Testis (tissue), 2 donors: ENCODE measurements at regions not wholly inside any gene's neighbourhood (a gene's known extent, or its start where the extent isn't known, plus 50 kb on each side); places are given as distances from the start of the nearest gene placed in this dataset.

Source experiments
- DNase-seq: peaks from one replicate; pipeline ENCODE4 v3.0.0-alpha.2; 2019
- H3K27ac ChIP-seq, 2 donors: fragments of 200-600 bp; sonication (generic); one replicate each; pipeline ENCODE4 v1.5.1; 2019
- H3K27me3 ChIP-seq: fragments of 200-600 bp; sonication (generic); one replicate; pipeline ENCODE4 v1.5.1; 2019
- H3K36me3 ChIP-seq: fragments of 200-600 bp; sonication (generic); one replicate; pipeline ENCODE4 v1.5.1; 2017; ENCODE audit warnings: low read depth; ENCODE audit errors: missing control alignments
- H3K4me1 ChIP-seq: fragments of 200-600 bp; sonication (generic); one replicate; pipeline ENCODE4 v1.5.1; 2019
- H3K4me3 ChIP-seq, 2 donors: fragments of 200-600 bp; sonication (generic); one replicate each; pipeline ENCODE4 v1.5.1; 2017 to 2019
- H3K9me3 ChIP-seq: fragments of 200-600 bp; sonication (generic); one replicate; pipeline ENCODE4 v1.5.1; 2017
- CTCF ChIP-seq, 3 experiments: fragments of 450-650 bp in 2 of 3; fragments of 200-600 bp in 1 of 3; sonication (generic) in 1 of 3; IDR thresholded peaks; one replicate each; pipeline ENCODE4 v1.5.1; 2016 to 2019; ENCODE audit warnings: antibody characterized with exemption in 3 of 3, mild to moderate bottlenecking in 2 of 3, moderate library complexity in 1 of 3
- POLR2A ChIP-seq: fragments of 450-650 bp; IDR thresholded peaks from one replicate; pipeline ENCODE4 v1.6.1; 2017; ENCODE audit warnings: antibody characterized with exemption, mild to moderate bottlenecking, moderate library complexity
- WGBS, 2 donors: methylation state at CpG; one replicate each; pipeline ENCODE4 v1.1.5; 2018; 5-methylcytosine and 5-hydroxymethylcytosine counted together
- intact Hi-C: fragments of 100-400 bp; cut with DNase I; formaldehyde crosslinking; loops from one replicate; pipeline ENCODE4 v1.15.1; 2023; ENCODE audit warnings: low total_unique reads

DNA sequence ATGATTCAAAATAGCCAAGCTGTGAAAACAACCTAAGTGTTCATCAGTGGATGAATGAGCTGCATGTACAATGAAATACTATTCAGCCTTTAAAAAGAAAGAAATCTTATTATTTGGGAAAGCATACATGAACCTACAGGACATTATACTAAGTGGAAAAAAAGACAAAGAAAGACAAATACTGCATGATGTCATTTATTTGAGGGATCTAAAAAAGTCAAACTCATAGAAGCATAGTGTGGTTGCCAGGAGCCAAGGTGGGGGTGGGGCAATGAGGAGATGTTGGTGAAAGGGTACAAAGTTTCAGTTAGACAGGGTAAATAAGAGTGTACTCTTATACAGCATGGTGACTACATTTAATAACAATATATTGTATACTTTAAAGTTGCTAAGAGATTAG lies 261.5 kb downstream of the PARP8 start:
- H3K9me3 ChIP-seq: no peaks in the 10 kb centered on the region
- no peaks in the 10 kb centered on the region for H3K27me3 ChIP-seq
- H3K27ac ChIP-seq: no peak overlapping the region
- no peak overlapping the region for H3K4me3 ChIP-seq
- H3K4me1 ChIP-seq: no peaks in the 10 kb centered on the region
- no peak for TF ChIP-seq POLR2A
- no peak for TF ChIP-seq CTCF (IDR thresholded peaks at IDR 0.05)
- no peak for DNase-seq
- H3K36me3 ChIP-seq: no peaks in the 10 kb centered on the region
- intact Hi-C loops: no loop called here

GRCh38 chr5:50929174-50929573 lies 262.7 kb downstream of the PARP8 start:
- DNase-seq: no peak
- Histone ChIP-seq H3K27ac (no peak overlapping the region), H3K27me3 (no peaks in the 10 kb centered on the region), H3K9me3 (no peaks in the 10 kb centered on the region), H3K36me3 (no peaks in the 10 kb centered on the region), H3K4me3 (no peak overlapping the region), H3K4me1 (peaks cover under 1% of the 10 kb centered on the region)
- 60 to 77% methylated on average over 3 of the region's 3 CpGs for WGBS, 2 donors
- TF ChIP-seq CTCF (IDR thresholded peaks at IDR 0.05) (no peak), POLR2A (no peak)
- intact Hi-C loops: no loop called here

- intact Hi-C loops: no loop called here
- no peak overlapping the region for H3K4me3 ChIP-seq
- no peaks in the 10 kb centered on the region for H3K27me3 ChIP-seq
- no peak overlapping the region for H3K27ac ChIP-seq
- peaks cover 3% of the 10 kb centered on the region for H3K4me1 ChIP-seq
- no peaks in the 10 kb centered on the region for H3K36me3 ChIP-seq
- WGBS, 2 donors: 48 to 69% methylated on average over 2 of the region's 2 CpGs
- DNase-seq: no peak
- TF ChIP-seq CTCF (IDR thresholded peaks at IDR 0.05): no peak
- TF ChIP-seq POLR2A: no peak
- no peaks in the 10 kb centered on the region for H3K9me3 ChIP-seq
Observed at GRCh38 chr5:50934343-50934742, 267.9 kb downstream of the PARP8 start.

DNA sequence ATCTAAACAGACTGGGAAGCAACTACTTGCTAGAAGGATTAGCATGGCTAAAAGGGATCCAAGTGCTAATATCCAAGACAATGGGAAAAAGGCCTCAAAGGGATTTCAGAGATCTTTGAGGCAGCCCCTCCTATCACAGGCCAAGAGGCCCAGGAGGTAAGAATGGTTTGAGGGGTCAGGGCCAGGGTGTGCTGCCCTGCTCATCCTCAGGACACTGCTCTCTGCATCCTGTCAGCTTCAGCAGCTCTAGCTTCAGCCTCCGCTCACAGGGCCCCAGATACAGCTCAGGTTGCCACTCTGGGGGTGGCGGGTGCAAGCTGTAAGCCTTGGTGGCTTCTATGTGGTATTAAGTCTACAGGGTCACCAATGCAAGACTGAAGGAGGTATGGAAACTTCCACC lies 278.7 kb downstream of the PARP8 start:
- intact Hi-C loops: no loop called here
- 100% methylated on average over 1 to 2 of the region's 2 CpGs for WGBS, 2 donors
- DNase-seq: no peak
- Histone ChIP-seq H3K36me3 (no peaks in the 10 kb centered on the region), H3K27ac (no peak overlapping the region), H3K27me3 (no peaks in the 10 kb centered on the region), H3K9me3 (no peaks in the 10 kb centered on the region), H3K4me1 (no peaks in the 10 kb centered on the region), H3K4me3 (no peak overlapping the region)
- TF ChIP-seq POLR2A (no peak), CTCF (IDR thresholded peaks at IDR 0.05) (no peak)

GRCh38 chr5:50947906-50948683 lies 281.7 kb downstream of the PARP8 start:
- TF ChIP-seq CTCF (IDR thresholded peaks at IDR 0.05): no peak
- no peak for TF ChIP-seq POLR2A
- H3K9me3 ChIP-seq: no peaks in the 10 kb centered on the region
- no peaks in the 10 kb centered on the region for H3K4me1 ChIP-seq
- WGBS, 2 donors: 59 to 61% methylated on average over 6 of the region's 6 CpGs
- no peak overlapping the region for H3K27ac ChIP-seq
- no peak overlapping the region for H3K4me3 ChIP-seq
- intact Hi-C loops: no loop called here
- H3K36me3 ChIP-seq: no peaks in the 10 kb centered on the region
- H3K27me3 ChIP-seq: no peaks in the 10 kb centered on the region
- DNase-seq: no peak
